ENCODE measurements at regions not wholly inside any gene's neighbourhood (a gene's known extent, or its start where the extent isn't known, plus 50 kb on each side); places are given as distances from the start of the nearest gene placed in this dataset.

- ChIA-PET POLR2A (no interaction called here), CTCF (no interaction called here)
- Mint-ChIP-seq H3K27ac (no peak overlapping the region), H3K9me3 (no peaks in the 10 kb centered on the region), H3K4me1 (peaks cover 9% of the 10 kb centered on the region), H3K27me3 (ENCODE audit: low read depth) (no peaks in the 10 kb centered on the region), H3K4me3 (no peak overlapping the region), H3K36me3 (no peaks in the 10 kb centered on the region)
- no peak for ATAC-seq
- no peak for DNase-seq (ENCODE audit: low spot score)
- no peak for TF ChIP-seq E2F4 (CRISPR knock-in tag; IDR thresholded peaks at IDR 0.05; ENCODE audit: borderline replicate concordance, low read depth)
- no peak for TF ChIP-seq AFF4 (CRISPR knock-in tag; IDR thresholded peaks at IDR 0.05; ENCODE audit: borderline replicate concordance)
- no peak for TF ChIP-seq HMGA2 (CRISPR knock-in tag; IDR thresholded peaks at IDR 0.05)
- TF ChIP-seq TEAD4 (CRISPR knock-in tag; IDR thresholded peaks at IDR 0.05) = no peak
- no peak for TF ChIP-seq CREM (CRISPR knock-in tag; IDR thresholded peaks at IDR 0.05)
- no peak for TF ChIP-seq CREB1 (CRISPR knock-in tag; IDR thresholded peaks at IDR 0.05)
- no peak for TF ChIP-seq ESRRA (CRISPR knock-in tag; IDR thresholded peaks at IDR 0.05; ENCODE audit: borderline replicate concordance)
- TF ChIP-seq ATF6 (CRISPR knock-in tag; IDR thresholded peaks at IDR 0.05) = no peak
- TF ChIP-seq FOXP1 (CRISPR knock-in tag; IDR thresholded peaks at IDR 0.05; ENCODE audit: borderline replicate concordance) = no peak
- TF ChIP-seq CDX4 (CRISPR knock-in tag; IDR thresholded peaks at IDR 0.05; ENCODE audit: borderline replicate concordance) = no peak
- no peak for TF ChIP-seq MYBL2 (CRISPR knock-in tag; IDR thresholded peaks at IDR 0.05)
- TF ChIP-seq ZNF232 (CRISPR knock-in tag; IDR thresholded peaks at IDR 0.05) = no peak
- TF ChIP-seq E2F1 (CRISPR knock-in tag; IDR thresholded peaks at IDR 0.05) = no peak
- no peak for TF ChIP-seq RORB (CRISPR knock-in tag; IDR thresholded peaks at IDR 0.05)
- no peak for TF ChIP-seq NR2C2 (CRISPR knock-in tag; IDR thresholded peaks at IDR 0.05)
- TF ChIP-seq MAX (CRISPR knock-in tag; IDR thresholded peaks at IDR 0.05) = no peak
- no peak for TF ChIP-seq STAT6 (CRISPR knock-in tag; conservative IDR thresholded peaks at IDR 0.05; ENCODE audit: low read depth)
- no peak for TF ChIP-seq SP1 (CRISPR knock-in tag; conservative IDR thresholded peaks at IDR 0.05)
- TF ChIP-seq GABPB1 (CRISPR knock-in tag; IDR thresholded peaks at IDR 0.05) = no peak
Observed at GRCh38 chr20:18979132-18979531, 165.5 kb downstream of the SCP2D1 start.

Measured in WTC11 (cell line).